IMR-90 (cell line): ENCODE measurements at regions not wholly inside any gene's neighbourhood (a gene's known extent, or its start where the extent isn't known, plus 50 kb on each side); places are given as distances from the start of the nearest gene placed in this dataset.

Source experiments
- ATAC-seq: fragments of 200-7000 bp; cut with Tn5 transposase; 2 replicates; pipeline ENCODE4 v1.9.1; 2020; ENCODE audit warnings: low read depth, mild to moderate bottlenecking, moderate library complexity
- BruUV-seq: library from RNA; stranded (reverse); fragments of 400-500 nt; replicated peaks from 2 replicates; lab custom pipeline; 2021; lab: Mats Ljungman, UMichigan
- CTCF ChIA-PET: fragments of 300-600 bp; formaldehyde crosslinking; extraction: SDS; loops from one replicate; lab custom pipeline; 2021; ENCODE audit warnings: antibody characterized with exemption; lab: Yijun Ruan, JAX
- POLR2A ChIA-PET: fragments of 300-600 bp; sonication (Branson Sonifier 250); formaldehyde crosslinking; loops from one replicate; lab custom pipeline; 2022; ENCODE audit warnings: antibody characterized with exemption; ENCODE audit not compliant: unreplicated experiment; lab: Charles Lee
- DNase-seq: peaks from one replicate; pipeline ENCODE4 v3.0.0; 2013
- H2AFZ ChIP-seq: replicated peaks from 2 replicates; pipeline ENCODE3; 2013; ENCODE audit warnings: low read length, mild to moderate bottlenecking; ENCODE audit not compliant: poor library complexity
- H2AK5ac ChIP-seq: 2 replicates; pipeline ENCODE4 v1.6.1; 2013; ENCODE audit warnings: low read depth, low read length, inconsistent platforms
- H2AK9ac ChIP-seq: replicated peaks from 2 replicates; pipeline ENCODE3; 2013; ENCODE audit warnings: mild to moderate bottlenecking, low read depth, low read length, moderate library complexity; ENCODE audit not compliant: poor library complexity
- H2BK120ac ChIP-seq: 2 replicates; pipeline ENCODE4 v1.6.1; 2013; ENCODE audit warnings: low read depth, low read length, inconsistent platforms
- H2BK15ac ChIP-seq: 3 replicates; pipeline ENCODE4 v1.6.1; 2013; ENCODE audit warnings: low read depth, low read length, inconsistent platforms
- H2BK20ac ChIP-seq: 2 replicates; pipeline ENCODE4 v1.6.1; 2013; ENCODE audit warnings: low read depth, mild to moderate bottlenecking, inconsistent platforms, low read length, moderate library complexity
- H2BK5ac ChIP-seq: 2 replicates; pipeline ENCODE4 v1.6.1; 2013; ENCODE audit warnings: mild to moderate bottlenecking, low read depth, low read length, inconsistent platforms; ENCODE audit not compliant: poor library complexity, severe bottlenecking
- H3K14ac ChIP-seq: replicated peaks from 2 replicates; pipeline ENCODE4 v1.6.1; 2013; ENCODE audit warnings: low read depth, low read length, inconsistent platforms
- H3K18ac ChIP-seq: 2 replicates; pipeline ENCODE4 v1.6.1; 2013; ENCODE audit warnings: low read depth, low read length, control low read depth
- H3K23ac ChIP-seq: 2 replicates; pipeline ENCODE4 v1.6.1; 2013; ENCODE audit warnings: low read depth, low read length, inconsistent platforms
- H3K27ac ChIP-seq: 2 replicates; pipeline ENCODE4 v1.5.1; 2013; ENCODE audit warnings: mild to moderate bottlenecking, control low read depth, low read length; ENCODE audit not compliant: insufficient read depth
- H3K27me3 ChIP-seq: 2 replicates; pipeline ENCODE4 v1.6.1; 2013; ENCODE audit warnings: low read length; ENCODE audit not compliant: control insufficient read depth, insufficient read depth
- H3K36me3 ChIP-seq: 2 replicates; pipeline ENCODE4 v1.6.1; 2013; ENCODE audit warnings: low read length, mixed read lengths; ENCODE audit not compliant: control insufficient read depth, insufficient read depth
- H3K4ac ChIP-seq: 2 replicates; pipeline ENCODE4 v1.6.1; 2013; ENCODE audit warnings: low read depth, low read length, inconsistent platforms
- H3K4me1 ChIP-seq: 2 replicates; pipeline ENCODE4 v1.6.1; 2013; ENCODE audit warnings: low read length, mixed read lengths; ENCODE audit not compliant: control insufficient read depth, insufficient read depth
- H3K4me2 ChIP-seq: 2 replicates; pipeline ENCODE4 v1.6.1; 2013; ENCODE audit warnings: low read depth, mild to moderate bottlenecking, control low read depth, low read length, moderate library complexity
- H3K4me3 ChIP-seq: 2 replicates; pipeline ENCODE4 v1.5.1; 2013; ENCODE audit warnings: low read depth, mild to moderate bottlenecking, control low read depth, low read length, moderate library complexity; ENCODE audit not compliant: insufficient read depth
- H3K56ac ChIP-seq: 2 replicates; pipeline ENCODE4 v1.6.1; 2013; ENCODE audit warnings: low read length, inconsistent platforms; ENCODE audit not compliant: insufficient read depth; ENCODE audit errors: extremely low read depth
- H3K79me1 ChIP-seq, 2 experiments: 2 replicates each; pipeline ENCODE4 v1.6.1; 2013; ENCODE audit warnings: low read length in 2 of 2, inconsistent platforms in 1 of 2, low read depth in 1 of 2
- H3K9ac ChIP-seq: 2 replicates; pipeline ENCODE4 v1.6.1; 2013; ENCODE audit warnings: low read depth, low read length, control low read depth
- H3K9me1 ChIP-seq: 2 replicates; pipeline ENCODE4 v1.6.1; 2013; ENCODE audit warnings: low read length, inconsistent platforms; ENCODE audit not compliant: insufficient read depth
- H3K9me3 ChIP-seq: 2 replicates; pipeline ENCODE4 v1.6.1; 2013; ENCODE audit warnings: low read length; ENCODE audit not compliant: control insufficient read depth, insufficient read depth
- H4K20me1 ChIP-seq: 2 replicates; pipeline ENCODE4 v1.6.1; 2013; ENCODE audit warnings: low read length, inconsistent platforms; ENCODE audit not compliant: insufficient read depth
- H4K5ac ChIP-seq: 2 replicates; pipeline ENCODE4 v1.6.1; 2013; ENCODE audit warnings: mild to moderate bottlenecking, low read depth, low read length, control low read depth
- H4K8ac ChIP-seq, 2 experiments: 2 replicates each; pipeline ENCODE4 v1.6.1; 2013; ENCODE audit warnings: low read depth in 2 of 2, low read length in 2 of 2, control low read depth in 1 of 2, inconsistent platforms in 1 of 2
- H4K91ac ChIP-seq: 2 replicates; pipeline ENCODE4 v1.6.1; 2013; ENCODE audit warnings: low read depth, low read length, inconsistent platforms; ENCODE audit not compliant: insufficient read depth
- MXI1 ChIP-seq: IDR thresholded peaks from 2 replicates; pipeline ENCODE4 v1.6.1; 2012; ENCODE audit warnings: low read depth, mild to moderate bottlenecking, low read length, moderate library complexity, borderline replicate concordance
- RAD21 ChIP-seq: IDR thresholded peaks from 2 replicates; pipeline ENCODE4 v1.6.1; 2012; ENCODE audit warnings: low read length, improper control_type of control experiment
- WGBS, 2 experiments: methylation state at CpG; one replicate each; pipeline versions ENCODE4 v1.1.5 to v1.1.7; 2013; ENCODE audit warnings: missing lambda C conversion rate in 2 of 2; ENCODE audit not compliant: insufficient read length in 1 of 2; ENCODE audit errors: extremely low coverage in 2 of 2; 5-methylcytosine and 5-hydroxymethylcytosine counted together
- dilution Hi-C: fragments of 300-500 bp; cut with HindIII; formaldehyde crosslinking; loops from one replicate; pipeline ENCODE4 v1.14.3; 2018; ENCODE audit warnings: low sequenced_read_pairs; ENCODE audit not compliant: unreplicated experiment
- in situ Hi-C: fragments of 300-500 bp; cut with MboI; formaldehyde crosslinking; loops from 3 replicates; pipeline ENCODE4 v1.14.3; 2019; ENCODE audit warnings: low sequenced_read_pairs, inconsistent platforms, mixed read lengths
- intact Hi-C: fragments of 100-400 bp; cut with micrococcal nuclease; formaldehyde crosslinking; loops from 2 replicates; pipeline ENCODE4 v1.10.0; 2022
- TF ChIP-seq, protein P1 (sequence below): conservative IDR thresholded peaks from 2 replicates; pipeline ENCODE4 v1.5.1; 2012; ENCODE audit warnings: mild to moderate bottlenecking, low read depth, low read length, improper control_type of control experiment

DNA sequence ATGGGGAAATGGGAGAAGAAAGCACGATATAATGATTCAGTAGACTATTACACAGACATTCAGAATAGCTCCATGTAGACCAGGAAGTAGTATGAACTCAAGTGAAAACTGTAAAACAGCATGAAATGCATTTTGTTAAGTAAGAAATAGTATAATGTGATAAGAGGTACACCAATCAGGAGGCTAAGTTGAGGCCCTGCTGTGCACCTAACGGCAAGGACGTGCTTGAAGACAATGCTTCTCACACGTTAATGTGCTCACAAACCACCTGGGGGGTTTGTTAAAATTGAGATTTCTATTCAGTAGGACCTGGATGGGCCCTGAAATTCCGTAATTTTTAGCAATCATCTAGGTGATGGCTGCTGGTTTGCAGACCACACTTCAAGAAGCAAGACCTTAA is 178.9 kb upstream of the SULF2 start:
- Histone ChIP-seq H3K23ac (no peak overlapping the region), H3K14ac (no peak overlapping the region), H2BK15ac (no peak overlapping the region), H3K27me3 (no peaks in the 10 kb centered on the region; the same call in 1 of the 2 replicates), H3K4me2 (no peak overlapping the region), H3K9me1 (no peaks in the 10 kb centered on the region), H3K9ac (no peak overlapping the region), H2AFZ (no peak overlapping the region), H4K5ac (no peak overlapping the region), H4K20me1 (no peaks in the 10 kb centered on the region), H2BK5ac (no peak overlapping the region), H2BK20ac (no peak overlapping the region), H2AK5ac (no peak overlapping the region), H3K36me3 (no peaks in the 10 kb centered on the region), H2AK9ac (no peak overlapping the region), H4K91ac (no peak overlapping the region), H3K4me3 (no peak overlapping the region), H3K4me1 (no peaks in the 10 kb centered on the region), H3K4ac (no peak overlapping the region), H3K56ac (no peak overlapping the region), H3K9me3 (no peaks in the 10 kb centered on the region), H4K8ac (no peak overlapping the region), H3K27ac (no peak overlapping the region), H3K79me1 (no peaks in the 10 kb centered on the region), H3K18ac (no peak overlapping the region), H2BK120ac (no peak overlapping the region)
- intact Hi-C loops: no loop called here
- BruUV-seq: no TSS peak
- no peak for TF ChIP-seq RAD21
- TF ChIP-seq, protein P1, sequence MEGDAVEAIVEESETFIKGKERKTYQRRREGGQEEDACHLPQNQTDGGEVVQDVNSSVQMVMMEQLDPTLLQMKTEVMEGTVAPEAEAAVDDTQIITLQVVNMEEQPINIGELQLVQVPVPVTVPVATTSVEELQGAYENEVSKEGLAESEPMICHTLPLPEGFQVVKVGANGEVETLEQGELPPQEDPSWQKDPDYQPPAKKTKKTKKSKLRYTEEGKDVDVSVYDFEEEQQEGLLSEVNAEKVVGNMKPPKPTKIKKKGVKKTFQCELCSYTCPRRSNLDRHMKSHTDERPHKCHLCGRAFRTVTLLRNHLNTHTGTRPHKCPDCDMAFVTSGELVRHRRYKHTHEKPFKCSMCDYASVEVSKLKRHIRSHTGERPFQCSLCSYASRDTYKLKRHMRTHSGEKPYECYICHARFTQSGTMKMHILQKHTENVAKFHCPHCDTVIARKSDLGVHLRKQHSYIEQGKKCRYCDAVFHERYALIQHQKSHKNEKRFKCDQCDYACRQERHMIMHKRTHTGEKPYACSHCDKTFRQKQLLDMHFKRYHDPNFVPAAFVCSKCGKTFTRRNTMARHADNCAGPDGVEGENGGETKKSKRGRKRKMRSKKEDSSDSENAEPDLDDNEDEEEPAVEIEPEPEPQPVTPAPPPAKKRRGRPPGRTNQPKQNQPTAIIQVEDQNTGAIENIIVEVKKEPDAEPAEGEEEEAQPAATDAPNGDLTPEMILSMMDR: no peak
- TF ChIP-seq MXI1: no peak
- DNase-seq (no peak), ATAC-seq (no peak)
- in situ Hi-C loops: no loop called here
- CTCF ChIA-PET: no interaction called here
- no CpG with 5 or more reads among the region's 5 CpGs for WGBS, 2 experiments
- dilution Hi-C loops: no loop called here
- POLR2A ChIA-PET: no interaction called here
